GM23338 (cell line): ENCODE measurements at regions not wholly inside any gene's neighbourhood (a gene's known extent, or its start where the extent isn't known, plus 50 kb on each side); places are given as distances from the start of the nearest gene placed in this dataset.

ENCODE experiments used
- ATAC-seq: fragments of 200-7000 bp; cut with Tn5 transposase; 3 replicates; pipeline ENCODE4 v1.9.1; 2020
- DNase-seq: peaks from one replicate; pipeline ENCODE4 v3.0.0-alpha.2; 2015; ENCODE audit warnings: low spot score
- H2AFZ ChIP-seq: fragments of 200-600 bp; sonication (generic); 2 replicates; pipeline ENCODE4 v1.8.0; 2016; ENCODE audit warnings: antibody characterized with exemption, mild to moderate bottlenecking, moderate library complexity
- H3F3A ChIP-seq: fragments of 200-600 bp; sonication (generic); replicated peaks from 2 replicates; pipeline ENCODE4 v1.8.0; 2017; ENCODE audit warnings: antibody characterized with exemption, mixed run types, low read depth
- H3K27ac ChIP-seq: fragments of 200-600 bp; sonication (generic); 2 replicates; pipeline ENCODE4 v1.6.1; 2016; ENCODE audit warnings: low read depth
- H3K27me3 ChIP-seq: fragments of 200-600 bp; sonication (generic); 2 replicates; pipeline ENCODE4 v1.8.0; 2016; ENCODE audit warnings: mild to moderate bottlenecking, mixed run types, moderate library complexity; ENCODE audit not compliant: insufficient read depth
- H3K36me3 ChIP-seq: fragments of 200-600 bp; sonication (generic); 2 replicates; pipeline ENCODE4 v1.8.0; 2016; ENCODE audit warnings: mild to moderate bottlenecking; ENCODE audit not compliant: insufficient read depth
- H3K4me1 ChIP-seq: fragments of 200-600 bp; sonication (generic); 2 replicates; pipeline ENCODE4 v1.8.0; 2016; ENCODE audit warnings: mild to moderate bottlenecking, moderate library complexity; ENCODE audit not compliant: insufficient read depth
- H3K4me2 ChIP-seq: fragments of 200-600 bp; sonication (generic); 2 replicates; pipeline ENCODE4 v1.7.1; 2017; ENCODE audit warnings: mixed run types
- H3K4me3 ChIP-seq: fragments of 200-600 bp; sonication (generic); 2 replicates; pipeline ENCODE4 v1.6.1; 2016; ENCODE audit warnings: mixed run types
- H3K79me2 ChIP-seq: fragments of 200-600 bp; sonication (generic); replicated peaks from 2 replicates; pipeline ENCODE4 v1.8.0; 2017; ENCODE audit warnings: mild to moderate bottlenecking; ENCODE audit not compliant: insufficient read depth
- H3K9me2 ChIP-seq: fragments of 200-600 bp; sonication (generic); 2 replicates; pipeline ENCODE4 v1.8.0; 2017; ENCODE audit not compliant: insufficient read depth
- H4K20me1 ChIP-seq: fragments of 200-600 bp; sonication (generic); replicated peaks from 2 replicates; pipeline ENCODE4 v1.8.0; 2017; ENCODE audit warnings: mild to moderate bottlenecking; ENCODE audit not compliant: insufficient read depth
- H3K27ac Mint-ChIP-seq: 2 replicates; pipeline ENCODE4 v1.8.0; 2020; ENCODE audit warnings: inconsistent platforms, mild to moderate bottlenecking, moderate library complexity, mixed read lengths
- H3K27me3 Mint-ChIP-seq: 3 replicates; pipeline ENCODE4 v1.8.0; 2022; ENCODE audit warnings: low read depth, mild to moderate bottlenecking, moderate library complexity, mixed read lengths, inconsistent platforms; ENCODE audit not compliant: insufficient read depth, poor library complexity
- H3K36me3 Mint-ChIP-seq: 3 replicates; pipeline ENCODE4 v1.8.0; 2021; ENCODE audit warnings: low read depth, mild to moderate bottlenecking, inconsistent platforms, moderate library complexity, mixed read lengths
- H3K4me1 Mint-ChIP-seq: 3 replicates; pipeline ENCODE4 v1.8.0; 2020; ENCODE audit warnings: mild to moderate bottlenecking, inconsistent platforms, mixed read lengths
- H3K4me3 Mint-ChIP-seq: 3 replicates; pipeline ENCODE4 v1.8.0; 2021; ENCODE audit warnings: moderate library complexity, mild to moderate bottlenecking, inconsistent platforms, mixed read lengths
- H3K9me3 Mint-ChIP-seq: 3 replicates; pipeline ENCODE4 v1.8.0; 2020; ENCODE audit warnings: moderate library complexity, mild to moderate bottlenecking, inconsistent platforms, mixed read lengths
- ETS1 ChIP-seq: IDR thresholded peaks from 2 replicates; pipeline ENCODE4 v1.6.1; 2016; ENCODE audit warnings: antibody characterized with exemption
- JUNB ChIP-seq: IDR thresholded peaks from one replicate; pipeline ENCODE4 v1.6.1; 2016; ENCODE audit warnings: antibody characterized with exemption; ENCODE audit not compliant: unreplicated experiment
- NANOG ChIP-seq: IDR thresholded peaks from 2 replicates; pipeline ENCODE4 v1.6.1; 2016; ENCODE audit warnings: antibody characterized with exemption, borderline replicate concordance
- ZNF331 ChIP-seq: fragments of 250-450 bp; sonication (Bioruptor Pico); IDR thresholded peaks from 2 replicates; pipeline ENCODE4 v1.5.0; 2020; ENCODE audit warnings: low read depth, mild to moderate bottlenecking, moderate library complexity
- ZNF462 ChIP-seq: fragments of 250-450 bp; sonication (Bioruptor Pico); IDR thresholded peaks from 2 replicates; pipeline ENCODE4 v1.5.0; 2020; ENCODE audit warnings: mild to moderate bottlenecking, moderate library complexity

GRCh38 chr6:139580592-139581484 lies 206.4 kb upstream of the CITED2 start:
- Mint-ChIP-seq H3K27me3 (peaks cover 3% of the 10 kb centered on the region), H3K4me3 (no peak overlapping the region), H3K27ac (no peak overlapping the region), H3K36me3 (no peaks in the 10 kb centered on the region), H3K4me1 (peaks cover 2% of the 10 kb centered on the region; the same call in 1 of the 3 replicates), H3K9me3 (no peaks in the 10 kb centered on the region)
- Histone ChIP-seq H4K20me1 (no peaks in the 10 kb centered on the region), H2AFZ (peak overlapping the region; percentile 43; the same call in 1 of the 2 replicates), H3K27me3 (no peaks in the 10 kb centered on the region), H3K79me2 (no peaks in the 10 kb centered on the region), H3K27ac (no peak overlapping the region), H3K4me3 (no peak overlapping the region), H3F3A (no peaks in the 10 kb centered on the region), H3K4me1 (0 out of 2 replicates have a peak, but pooled peaks cover 3% of the 10 kb centered on the region), H3K36me3 (no peaks in the 10 kb centered on the region), H3K4me2 (no peak overlapping the region), H3K9me2 (no peaks in the 10 kb centered on the region)
- ATAC-seq (no peak), DNase-seq (no peak)
- no peak for TF ChIP-seq ZNF331 (CRISPR knock-in tag)
- TF ChIP-seq JUNB = no peak
- TF ChIP-seq ETS1 = no peak

GRCh38 chr6:139577763-139578604 lies 203.5 kb upstream of the CITED2 start:
- Histone ChIP-seq H3K4me2 (no peak overlapping the region), H3K79me2 (no peaks in the 10 kb centered on the region), H3K36me3 (no peaks in the 10 kb centered on the region), H3K27ac (no peak overlapping the region), H3K4me3 (no peak overlapping the region), H3K27me3 (no peaks in the 10 kb centered on the region), H3K4me1 (no peaks in the 10 kb centered on the region), H3K9me2 (0 out of 2 replicates have a peak, but pooled peaks cover 5% of the 10 kb centered on the region), H3F3A (no peaks in the 10 kb centered on the region), H2AFZ (peak overlapping the region; percentile 19; the same call in 1 of the 2 replicates), H4K20me1 (no peaks in the 10 kb centered on the region)
- no peak for TF ChIP-seq ZNF331 (CRISPR knock-in tag)
- no peak for ATAC-seq
- Mint-ChIP-seq H3K36me3 (no peaks in the 10 kb centered on the region), H3K4me3 (no peak overlapping the region), H3K9me3 (no peaks in the 10 kb centered on the region), H3K27ac (no peak overlapping the region), H3K4me1 (peaks cover 2% of the 10 kb centered on the region; the same call in 1 of the 3 replicates), H3K27me3 (no peaks in the 10 kb centered on the region)
- DNase-seq = no peak

GRCh38 chr6:139577124-139577762 lies 202.8 kb upstream of the CITED2 start:
- Mint-ChIP-seq H3K4me3 (no peak overlapping the region), H3K4me1 (peaks cover 2% of the 10 kb centered on the region; the same call in 1 of the 3 replicates), H3K9me3 (no peaks in the 10 kb centered on the region), H3K36me3 (no peaks in the 10 kb centered on the region), H3K27ac (no peak overlapping the region), H3K27me3 (no peaks in the 10 kb centered on the region)
- no peaks in the 10 kb centered on the region for H4K20me1 ChIP-seq
- H3K79me2 ChIP-seq = no peaks in the 10 kb centered on the region
- no peaks in the 10 kb centered on the region for H3K36me3 ChIP-seq
- H3K4me2 ChIP-seq = no peak overlapping the region
- H3K9me2 ChIP-seq = 0 out of 2 replicates have a peak, but pooled peaks cover 5% of the 10 kb centered on the region
- ATAC-seq = no peak
- H3K27me3 ChIP-seq = no peaks in the 10 kb centered on the region
- H2AFZ ChIP-seq = no peak overlapping the region
- H3F3A ChIP-seq = no peaks in the 10 kb centered on the region
- H3K27ac ChIP-seq = no peak overlapping the region
- H3K4me3 ChIP-seq = no peak overlapping the region
- no peak for DNase-seq
- no peaks in the 10 kb centered on the region for H3K4me1 ChIP-seq
- no peak for TF ChIP-seq NANOG
- TF ChIP-seq JUNB = no peak
- TF ChIP-seq ZNF462 (CRISPR knock-in tag) = no peak
